H1 (cell line): ENCODE measurements at regions not wholly inside any gene's neighbourhood (a gene's known extent, or its start where the extent isn't known, plus 50 kb on each side); places are given as distances from the start of the nearest gene placed in this dataset.

Experiments used
- CTCF ChIA-PET: fragments of 300-600 bp; sonication (Branson Sonifier 250); formaldehyde crosslinking; loops from one replicate; lab custom pipeline; 2021; ENCODE audit not compliant: partially characterized antibody; lab: Charles Lee
- POLR2A ChIA-PET: fragments of 300-600 bp; sonication (Branson Sonifier 250); formaldehyde crosslinking; loops from one replicate; lab custom pipeline; 2021; ENCODE audit warnings: inconsistent platforms; ENCODE audit not compliant: partially characterized antibody; lab: Charles Lee
- DNase-seq, 2 experiments: peaks; one replicate each; pipeline versions ENCODE4 v3.0.0 to v3.0.0-alpha.2; 2010 to 2022; ENCODE audit warnings: low spot score in 2 of 2, low read depth in 1 of 2, mixed read lengths in 1 of 2
- FAIRE-seq: peaks from 2 replicates; lab custom pipeline; 2011; peaks lifted over from hg19 to GRCh38; lab: Jason Lieb, UNC
- H2AFZ ChIP-seq: 2 replicates; pipeline ENCODE4 v1.8.1; 2012; ENCODE audit warnings: low read length, inconsistent platforms
- H2AK5ac ChIP-seq: 2 replicates; pipeline ENCODE4 v1.6.1; 2013; ENCODE audit warnings: low read depth, low read length
- H2BK120ac ChIP-seq: replicated peaks from 2 replicates; pipeline ENCODE3; 2013; ENCODE audit warnings: low read depth, low read length, inconsistent platforms
- H2BK12ac ChIP-seq: 2 replicates; pipeline ENCODE4 v1.6.1; 2013; ENCODE audit warnings: low read depth, low read length
- H2BK15ac ChIP-seq: 2 replicates; pipeline ENCODE4 v1.6.1; 2013; ENCODE audit warnings: low read length
- H2BK20ac ChIP-seq: 2 replicates; pipeline ENCODE4 v1.6.1; 2013; ENCODE audit warnings: low read length
- H2BK5ac ChIP-seq: 2 replicates; pipeline ENCODE4 v1.6.1; 2013; ENCODE audit warnings: low read depth, low read length
- H3K14ac ChIP-seq: 2 replicates; pipeline ENCODE4 v1.6.1; 2013; ENCODE audit warnings: inconsistent platforms; ENCODE audit not compliant: insufficient read length
- H3K18ac ChIP-seq: 2 replicates; pipeline ENCODE4 v1.6.1; 2013; ENCODE audit warnings: low read length; ENCODE audit errors: extremely low read depth
- H3K23ac ChIP-seq: 2 replicates; pipeline ENCODE4 v1.6.1; 2013; ENCODE audit warnings: inconsistent platforms; ENCODE audit not compliant: insufficient read length
- H3K23me2 ChIP-seq: 2 replicates; pipeline ENCODE4 v1.6.1; 2013; ENCODE audit warnings: low read depth, low read length
- H3K27ac ChIP-seq: 2 replicates; pipeline ENCODE4 v1.6.1; 2011; ENCODE audit warnings: low read depth, low read length, inconsistent platforms
- H3K27me3 ChIP-seq, 4 experiments: replicated peaks in 1 of 4; 1 replicate in 1 of 4; 2 replicates in 3 of 4; pipeline versions ENCODE4 v1.6.1 to v1.8.1; 2011 to 2013; ENCODE audit warnings: low read length in 3 of 4, mild to moderate bottlenecking in 3 of 4, inconsistent platforms in 2 of 4, mixed read lengths in 2 of 4, moderate library complexity in 1 of 4; ENCODE audit not compliant: control insufficient read depth in 3 of 4, insufficient read depth in 3 of 4; ENCODE audit errors: extremely low read depth in 1 of 4
- H3K36me3 ChIP-seq, 4 experiments: 2 replicates each; pipeline versions ENCODE4 v1.6.1 to v1.8.1; 2011 to 2013; ENCODE audit warnings: mild to moderate bottlenecking in 4 of 4, low read length in 3 of 4, moderate library complexity in 2 of 4, control low read depth in 1 of 4, inconsistent platforms in 1 of 4; ENCODE audit not compliant: insufficient read depth in 4 of 4, control insufficient read depth in 2 of 4
- H3K4ac ChIP-seq: replicated peaks from 2 replicates; pipeline ENCODE3; 2013; ENCODE audit warnings: low read length, low read depth, mixed read lengths, inconsistent platforms; ENCODE audit not compliant: insufficient read length
- H3K4me1 ChIP-seq, 4 experiments: replicated peaks in 1 of 4; 1 replicate in 1 of 4; 2 replicates in 3 of 4; pipeline versions ENCODE4 v1.6.1 to v1.8.1; 2011 to 2013; ENCODE audit warnings: low read length in 3 of 4, inconsistent platforms in 2 of 4, mixed read lengths in 1 of 4; ENCODE audit not compliant: insufficient read depth in 4 of 4, control insufficient read depth in 3 of 4
- H3K4me2 ChIP-seq, 2 experiments: 2 replicates each; pipeline versions ENCODE4 v1.6.1 to v1.8.1; 2011 to 2013; ENCODE audit warnings: low read depth in 2 of 2, low read length in 2 of 2, control low read depth in 1 of 2, inconsistent platforms in 1 of 2, mild to moderate bottlenecking in 1 of 2; ENCODE audit not compliant: insufficient read depth in 1 of 2
- H3K4me3 ChIP-seq, 4 experiments: fragments of 200-600, 300-600 bp in 1 of 4; sonication (generic), shearing (Covaris generic), sonication (Bioruptor Twin) in 1 of 4; 2 replicates each; pipeline versions ENCODE4 v1.5.1 to v1.8.1; 2011 to 2016; ENCODE audit warnings: low read length in 4 of 4, low read depth in 3 of 4, control low read depth in 2 of 4, inconsistent platforms in 2 of 4, mild to moderate bottlenecking in 2 of 4, mixed read lengths in 1 of 4, moderate library complexity in 1 of 4; ENCODE audit not compliant: insufficient read depth in 2 of 4; ENCODE audit errors: extremely low read depth in 1 of 4
- H3K56ac ChIP-seq: replicated peaks from 2 replicates; pipeline ENCODE3; 2013; ENCODE audit warnings: low read depth, mild to moderate bottlenecking, mixed read lengths, low read length, inconsistent platforms; ENCODE audit not compliant: insufficient read length
- H3K79me1 ChIP-seq: 2 replicates; pipeline ENCODE4 v1.6.1; 2013; ENCODE audit warnings: low read depth, low read length, control low read depth
- H3K79me2 ChIP-seq, 2 experiments: 2 replicates each; pipeline versions ENCODE4 v1.6.1 to v1.8.1; 2012 to 2013; ENCODE audit warnings: low read length in 2 of 2, mild to moderate bottlenecking in 2 of 2, inconsistent platforms in 1 of 2; ENCODE audit not compliant: insufficient read depth in 2 of 2, control insufficient read depth in 1 of 2
- H3K9ac ChIP-seq, 4 experiments: replicated peaks in 1 of 4; 1 replicate in 1 of 4; 2 replicates in 3 of 4; pipeline versions ENCODE4 v1.6.1 to v1.8.1; 2011 to 2013; ENCODE audit warnings: low read depth in 3 of 4, low read length in 3 of 4, control low read depth in 2 of 4, mild to moderate bottlenecking in 2 of 4, moderate library complexity in 2 of 4, inconsistent platforms in 1 of 4; ENCODE audit errors: extremely low read depth in 1 of 4
- H3K9me3 ChIP-seq, 2 experiments: 2 replicates each; pipeline versions ENCODE4 v1.6.1 to v1.8.1; 2012 to 2013; ENCODE audit warnings: mild to moderate bottlenecking in 2 of 2, moderate library complexity in 2 of 2, control low read depth in 1 of 2, inconsistent platforms in 1 of 2, low read depth in 1 of 2, low read length in 1 of 2, mixed read lengths in 1 of 2; ENCODE audit not compliant: insufficient read depth in 2 of 2
- H4K20me1 ChIP-seq, 2 experiments: replicated peaks in 1 of 2; 2 replicates each; pipeline versions ENCODE3 to v1.8.1; 2011 to 2013; ENCODE audit warnings: inconsistent platforms in 2 of 2, low read length in 2 of 2, mild to moderate bottlenecking in 1 of 2; ENCODE audit not compliant: insufficient read depth in 2 of 2, control insufficient read depth in 1 of 2
- H4K5ac ChIP-seq: 2 replicates; pipeline ENCODE4 v1.6.1; 2013; ENCODE audit warnings: low read length, low read depth, mixed read lengths, inconsistent platforms; ENCODE audit not compliant: insufficient read length
- H4K8ac ChIP-seq: 2 replicates; pipeline ENCODE4 v1.8.0; 2013; ENCODE audit warnings: mild to moderate bottlenecking, moderate library complexity, low read length, inconsistent platforms; ENCODE audit not compliant: insufficient read depth; ENCODE audit errors: extremely low read depth
- H4K91ac ChIP-seq: replicated peaks from 2 replicates; pipeline ENCODE3; 2013; ENCODE audit warnings: low read length, mixed read lengths, inconsistent platforms; ENCODE audit not compliant: insufficient read length
- BRCA1 ChIP-seq: IDR thresholded peaks from 2 replicates; pipeline ENCODE4 v1.6.1; 2012; ENCODE audit warnings: low read depth, low read length, improper control_type of control experiment
- FOSL1 ChIP-seq: IDR thresholded peaks from 2 replicates; pipeline ENCODE4 v1.6.1; 2011; ENCODE audit warnings: mild to moderate bottlenecking, low read depth, low read length, moderate library complexity; ENCODE audit not compliant: insufficient read depth
- PHF8 ChIP-seq: fragments of 200-600 bp; sonication (generic); conservative IDR thresholded peaks from 2 replicates; pipeline ENCODE4 v1.7.1; 2012; ENCODE audit warnings: low read depth, mild to moderate bottlenecking, inconsistent platforms, low read length, moderate library complexity
- POLR2AphosphoS5 ChIP-seq: IDR thresholded peaks from 2 replicates; pipeline ENCODE4 v1.6.1; 2011; ENCODE audit warnings: low read depth, low read length
- TCF12 ChIP-seq: IDR thresholded peaks from 2 replicates; pipeline ENCODE4 v1.6.1; 2011; ENCODE audit warnings: low read depth, mild to moderate bottlenecking, low read length
- TEAD4 ChIP-seq: IDR thresholded peaks from 2 replicates; pipeline ENCODE4 v1.6.1; 2012; ENCODE audit warnings: low read depth, low read length, inconsistent platforms, mixed read lengths
- WGBS, 2 experiments: shearing (Covaris generic) in 1 of 2; methylation state at CpG; one replicate each; pipeline versions ENCODE4 v1.1.6 to v1.1.7; 2013 to 2015; ENCODE audit warnings: low lambda C conversion rate in 2 of 2, mixed read lengths in 2 of 2, inconsistent platforms in 1 of 2, low coverage in 1 of 2, missing lambda C conversion rate in 1 of 2; ENCODE audit not compliant: insufficient replicate concordance in 2 of 2, insufficient coverage in 1 of 2, insufficient read length in 1 of 2; ENCODE audit errors: extremely low coverage in 1 of 2, missing lambda C conversion rate in 1 of 2; 5-methylcytosine and 5-hydroxymethylcytosine counted together
- TF ChIP-seq, protein P1 (sequence below): IDR thresholded peaks from 2 replicates; pipeline ENCODE4 v1.6.1; 2012; ENCODE audit warnings: low read length, inconsistent platforms

DNA sequence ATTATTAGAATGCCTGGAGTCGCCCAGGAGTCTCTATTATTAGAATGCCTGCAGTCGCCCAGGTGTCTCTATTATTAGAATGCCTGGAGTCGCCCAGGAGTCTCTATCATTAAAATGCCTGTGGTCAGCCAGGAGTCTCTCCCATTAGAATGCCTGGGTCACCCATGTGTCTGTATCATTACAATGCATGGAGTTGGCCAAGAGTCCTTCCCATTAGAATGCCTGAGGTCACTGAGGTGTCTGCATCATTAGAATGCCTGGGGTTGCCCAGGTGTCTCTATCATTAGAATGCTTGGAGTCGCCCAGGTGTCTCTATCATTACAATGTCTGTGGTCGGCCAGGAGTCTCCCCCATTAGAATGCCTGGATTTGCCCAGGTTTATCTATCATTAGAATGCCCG, 66.9 kb downstream of the RNF187 start:
- Histone ChIP-seq H3K4me1 (no peaks in the 10 kb centered on the region), H3K9ac (no peak overlapping the region), H3K23ac (no peak overlapping the region), H2BK12ac (no peak overlapping the region), H3K4ac (no peak overlapping the region), H2AK5ac (no peak overlapping the region), H3K4me3 (no peak overlapping the region), H3K27ac (no peak overlapping the region), H3K9me3 (peaks cover 6 to 42% of the 10 kb centered on the region in 2 experiments; a peak in 3 of 4 replicates), H4K8ac (no peak overlapping the region)
- 91% methylated on average over 6 of the region's 6 CpGs; no CpG with 5 or more reads in 1 of the 2 experiments for WGBS, 2 experiments
- TF ChIP-seq TCF12 = no peak
- TF ChIP-seq, protein P1, sequence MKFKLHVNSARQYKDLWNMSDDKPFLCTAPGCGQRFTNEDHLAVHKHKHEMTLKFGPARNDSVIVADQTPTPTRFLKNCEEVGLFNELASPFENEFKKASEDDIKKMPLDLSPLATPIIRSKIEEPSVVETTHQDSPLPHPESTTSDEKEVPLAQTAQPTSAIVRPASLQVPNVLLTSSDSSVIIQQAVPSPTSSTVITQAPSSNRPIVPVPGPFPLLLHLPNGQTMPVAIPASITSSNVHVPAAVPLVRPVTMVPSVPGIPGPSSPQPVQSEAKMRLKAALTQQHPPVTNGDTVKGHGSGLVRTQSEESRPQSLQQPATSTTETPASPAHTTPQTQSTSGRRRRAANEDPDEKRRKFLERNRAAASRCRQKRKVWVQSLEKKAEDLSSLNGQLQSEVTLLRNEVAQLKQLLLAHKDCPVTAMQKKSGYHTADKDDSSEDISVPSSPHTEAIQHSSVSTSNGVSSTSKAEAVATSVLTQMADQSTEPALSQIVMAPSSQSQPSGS = no peak
- no peak for TF ChIP-seq BRCA1
- TF ChIP-seq PHF8 = no peak
- no peak for TF ChIP-seq FOSL1
- TF ChIP-seq POLR2AphosphoS5 = no peak
- TF ChIP-seq TEAD4 = no peak
- TF ChIP-seq, all 59 proteins: peak for 0
- H3K18ac ChIP-seq = no peak overlapping the region
- H3K36me3 ChIP-seq = no peaks in the 10 kb centered on the region
- H2BK120ac ChIP-seq = no peak overlapping the region
- no peaks in the 10 kb centered on the region for H3K79me1 ChIP-seq
- H2BK20ac ChIP-seq = no peak overlapping the region
- H4K91ac ChIP-seq = no peak overlapping the region
- peaks cover 12 to 42% (median 25%) of the 10 kb centered on the region in 4 experiments for H3K27me3 ChIP-seq
- H3K56ac ChIP-seq = no peak overlapping the region
- no peak overlapping the region for H2BK15ac ChIP-seq
- DNase-seq (no peak), FAIRE-seq (no peak)
- no peaks in the 10 kb centered on the region for H4K20me1 ChIP-seq
- no peak overlapping the region for H2BK5ac ChIP-seq
- POLR2A ChIA-PET = no interaction called here
- H3K79me2 ChIP-seq = no peaks in the 10 kb centered on the region
- H3K23me2 ChIP-seq = no peaks in the 10 kb centered on the region
- H3K4me2 ChIP-seq = no peak overlapping the region
- H3K14ac ChIP-seq = no peak overlapping the region
- H4K5ac ChIP-seq = no peak overlapping the region
- CTCF ChIA-PET = no interaction called here
- no peak overlapping the region for H2AFZ ChIP-seq
